HS-27A (cell line): ENCODE measurements at regions not wholly inside any gene's neighbourhood (a gene's known extent, or its start where the extent isn't known, plus 50 kb on each side); places are given as distances from the start of the nearest gene placed in this dataset.
"Not testable (repeated sequence)": the region's sequence is repeated elsewhere in the genome, so short reads cannot be mapped to it uniquely, and the experiment has no call there.

Experiments used
- DNase-seq: peaks from one replicate; pipeline ENCODE4 v3.0.0-alpha.2; 2012; ENCODE audit warnings: low read depth, missing footprints

DNA sequence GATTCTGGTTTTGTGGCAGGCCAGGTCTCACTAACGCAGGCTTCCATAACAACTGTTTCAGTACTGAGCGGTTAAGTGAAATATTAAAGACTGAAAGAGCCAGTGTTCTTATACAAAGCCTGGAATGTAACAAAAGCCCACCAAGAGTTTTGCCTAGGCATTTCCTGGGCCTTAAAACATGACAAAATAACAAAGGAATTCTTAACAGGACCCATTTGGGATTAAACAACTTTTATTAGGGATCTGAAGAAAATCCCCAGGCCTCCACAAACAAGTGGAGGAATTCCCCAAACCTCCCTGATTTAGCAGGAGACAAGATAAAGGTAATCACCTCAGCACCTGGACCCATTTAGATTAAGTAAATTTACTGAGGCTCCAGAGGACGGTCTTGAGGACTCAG lies 799.7 kb upstream of the SPRY2 start:
- DNase-seq: no peak

DNA sequence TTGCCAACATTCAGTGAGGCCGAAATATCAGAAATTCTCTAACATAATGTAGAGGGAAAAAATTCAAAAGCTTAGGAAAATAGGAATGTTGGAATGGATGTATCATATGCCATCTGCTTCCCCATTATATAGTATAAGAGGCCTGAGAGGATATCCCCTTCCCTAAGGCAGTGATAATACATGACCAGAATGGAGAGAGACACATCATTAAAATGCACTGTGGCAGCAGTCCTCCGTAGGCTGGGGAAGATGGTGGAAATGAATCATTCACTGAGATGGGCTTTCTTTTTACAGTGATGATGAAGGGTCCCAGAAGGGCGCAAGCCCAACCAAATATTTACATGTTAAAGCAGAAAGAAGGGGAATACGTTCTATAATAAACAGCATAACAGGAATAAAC lies 799.1 kb upstream of the SPRY2 start:
- DNase-seq: no peak

DNA sequence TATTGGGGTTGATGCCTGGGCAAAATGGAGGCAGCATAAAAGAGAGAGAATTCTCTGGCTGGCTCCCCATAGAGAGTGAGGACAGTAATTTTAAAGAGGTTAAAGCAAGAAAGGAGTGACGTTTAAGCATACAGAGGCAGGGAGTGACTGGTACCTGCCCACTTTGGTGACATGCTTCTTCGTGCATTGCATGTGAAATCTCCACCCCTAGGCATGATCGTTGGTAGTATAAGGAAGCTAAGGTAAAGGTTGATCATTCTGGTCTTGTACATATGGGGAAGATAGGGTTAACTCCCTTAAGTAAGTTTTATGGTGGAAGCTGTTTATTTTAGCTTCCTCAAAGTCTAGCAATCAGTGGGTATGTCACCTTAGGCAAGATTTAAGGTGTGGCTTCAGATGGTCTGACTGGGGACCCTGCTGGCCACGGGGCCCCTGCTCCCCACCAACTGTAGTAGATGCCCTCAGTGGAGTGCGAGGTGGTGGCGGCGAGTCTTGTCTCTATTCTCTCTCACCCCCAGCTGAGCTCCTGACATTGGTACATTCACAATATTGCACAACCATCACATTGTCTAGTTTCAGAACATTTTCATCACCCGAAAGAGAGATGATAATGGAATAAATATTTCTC lies 797.5 kb upstream of the SPRY2 start:
- DNase-seq: no peak

DNA sequence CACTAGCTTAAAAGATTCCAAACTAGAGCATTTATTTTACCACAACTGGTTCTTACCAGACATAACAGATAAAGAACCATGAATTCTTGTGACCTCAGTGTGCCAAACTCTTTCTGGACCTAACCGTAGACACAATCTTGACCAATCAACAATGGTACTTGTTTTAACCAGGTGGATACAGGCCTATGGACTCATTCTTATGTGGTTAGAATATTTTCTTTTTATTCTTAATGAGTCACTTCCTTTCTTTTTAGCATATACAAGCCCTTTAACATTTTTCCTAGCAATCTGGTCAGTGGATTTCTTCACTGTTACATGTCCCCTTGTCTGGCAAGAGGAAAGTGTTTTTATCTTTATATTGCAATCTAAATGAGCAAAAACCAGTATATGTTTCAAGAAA lies 792.1 kb upstream of the SPRY2 start:
- no peak for DNase-seq

DNA sequence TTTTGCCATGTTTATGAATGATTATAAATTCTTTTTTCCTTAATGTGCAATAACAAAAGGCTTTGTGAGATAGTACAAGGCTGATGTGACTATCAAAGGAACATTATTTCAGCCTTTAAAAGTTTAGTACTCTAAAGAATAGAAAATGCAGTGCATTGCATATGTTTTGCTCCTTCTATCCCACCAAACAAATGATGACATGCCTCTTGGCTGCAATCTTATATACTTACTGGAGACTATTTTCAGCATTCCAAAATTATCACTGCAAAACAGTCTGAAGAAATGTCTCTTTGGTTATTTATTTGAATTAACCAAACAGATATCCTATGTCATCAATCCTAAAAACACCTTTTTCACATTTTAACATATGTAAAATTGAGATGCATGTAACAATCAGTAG lies 776.5 kb upstream of the SPRY2 start:
- DNase-seq: no peak

DNA sequence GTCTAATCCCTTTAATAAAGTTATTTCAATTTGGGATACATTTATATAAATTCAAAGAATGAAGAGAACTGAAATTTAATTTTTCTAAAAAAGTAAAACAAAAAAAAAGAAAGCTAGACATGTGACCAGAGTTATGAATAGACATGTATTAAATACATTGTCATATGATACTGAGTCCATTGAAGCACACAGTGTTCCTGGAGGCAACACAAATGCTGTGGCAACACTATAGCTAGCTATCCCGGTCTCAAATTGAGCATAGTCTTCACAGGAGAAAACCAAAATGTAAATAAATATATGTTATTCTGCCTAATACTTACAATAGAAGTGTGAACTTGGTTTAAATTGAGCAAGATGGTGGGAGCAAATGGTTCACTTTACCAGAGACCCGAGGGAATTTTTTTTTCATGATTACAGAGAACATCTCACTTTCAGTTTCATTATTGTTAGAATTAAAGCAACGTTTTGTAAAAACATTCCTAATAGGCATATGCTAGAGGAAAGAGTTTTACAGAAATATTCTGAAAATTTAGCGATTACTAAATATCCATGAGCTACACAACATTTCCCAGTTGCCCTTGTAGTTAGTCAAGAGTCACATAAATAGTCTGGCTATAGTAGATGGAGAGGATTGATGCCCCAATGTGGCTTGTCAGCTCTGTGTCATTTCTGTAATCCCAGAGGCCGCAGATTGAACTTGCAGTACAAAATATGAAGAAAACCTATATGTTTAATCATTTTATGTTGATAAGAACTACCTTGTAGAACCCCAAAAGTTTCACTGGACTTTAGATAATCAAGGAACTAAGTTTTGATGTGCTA lies 775.7 kb upstream of the SPRY2 start:
- no peak for DNase-seq

DNA sequence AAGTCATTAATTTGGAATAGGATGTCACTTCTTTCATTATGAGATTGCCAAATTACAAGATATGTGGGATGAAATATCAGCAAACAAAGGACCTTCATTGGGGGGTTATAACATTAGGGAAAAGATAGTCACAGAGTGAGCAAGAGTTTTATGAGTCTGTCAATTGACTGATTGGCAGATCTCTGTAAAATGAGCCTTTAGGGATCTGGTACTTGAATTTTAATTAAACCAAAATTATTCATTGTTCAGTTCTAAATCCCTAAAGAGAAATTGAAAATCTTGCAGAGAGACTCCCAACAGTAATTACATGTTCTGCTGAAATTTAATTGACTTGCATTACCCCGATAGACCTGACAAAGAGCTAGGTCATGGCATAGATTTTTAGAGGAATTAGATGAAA lies 768.1 kb upstream of the SPRY2 start:
- DNase-seq: no peak

DNA sequence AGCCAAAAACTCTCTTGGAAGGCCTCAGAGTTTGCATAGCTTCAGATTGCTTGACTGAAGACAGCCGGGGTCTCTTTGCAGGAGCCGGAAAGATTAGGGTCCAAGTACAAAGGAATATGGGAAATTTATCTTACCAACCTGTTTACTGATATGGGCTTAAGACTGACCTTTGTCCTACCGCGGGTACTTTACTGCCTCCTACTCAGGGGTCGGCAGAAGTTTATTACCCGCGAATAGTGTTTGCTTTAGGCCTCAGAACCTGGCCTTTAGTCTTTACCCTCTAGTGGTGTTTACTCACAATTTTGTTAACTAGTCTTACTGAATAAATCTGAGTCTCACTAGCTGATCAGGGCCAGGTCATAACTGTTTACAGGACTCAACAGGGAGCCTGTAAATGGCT lies 765.4 kb upstream of the SPRY2 start:
- DNase-seq: no peak

DNA sequence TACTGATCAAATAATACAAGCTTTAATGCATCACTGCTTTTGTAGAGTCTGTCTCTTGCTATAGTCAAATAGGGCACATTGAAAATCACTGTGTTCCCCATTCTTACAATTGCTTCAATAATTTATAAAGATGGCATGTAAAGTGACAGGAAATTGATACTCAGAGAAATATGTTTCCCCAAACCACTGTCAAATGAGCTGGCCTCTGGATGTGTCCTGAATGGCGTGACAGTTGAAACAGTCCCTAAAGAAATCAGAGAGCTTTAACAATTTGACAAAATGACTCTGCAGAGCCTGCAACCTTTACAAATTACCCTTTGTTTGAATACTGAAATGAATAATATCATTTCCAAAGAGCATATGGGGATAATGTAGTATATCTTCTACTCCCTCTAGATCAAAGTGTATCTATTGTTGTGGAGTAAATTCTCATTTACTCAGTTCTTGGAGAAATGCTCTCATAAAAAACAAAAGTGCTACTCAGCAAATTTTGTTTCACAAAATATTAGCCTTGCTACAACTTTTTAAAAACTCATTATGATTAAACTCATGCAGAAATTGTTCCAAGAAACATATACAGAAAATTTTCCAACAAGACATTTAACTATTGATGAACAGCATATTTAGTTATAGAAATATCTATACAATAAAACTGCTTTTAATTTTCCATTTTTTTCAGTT lies 763.2 kb upstream of the SPRY2 start:
- no peak for DNase-seq

DNA sequence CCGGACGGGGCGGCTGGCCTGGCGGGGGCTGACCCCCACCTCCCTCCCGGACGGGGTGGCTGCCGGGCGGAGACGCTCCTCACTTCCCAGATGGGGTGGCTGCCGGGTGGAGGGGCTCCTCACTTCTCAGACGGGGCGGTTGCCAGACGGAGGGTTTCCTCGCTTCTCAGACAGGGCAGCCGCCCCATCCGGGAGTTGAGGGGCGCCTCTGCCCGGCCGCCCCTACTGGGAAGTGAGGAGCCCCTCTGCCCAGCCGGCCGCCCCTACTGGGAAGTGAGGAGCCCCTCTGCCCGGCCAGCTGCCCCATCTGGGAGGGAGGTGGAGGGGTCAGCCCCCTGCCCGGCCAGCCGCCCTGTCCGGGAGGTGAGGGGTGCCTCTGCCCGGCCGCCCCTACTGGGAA lies 761.1 kb upstream of the SPRY2 start:
- not testable (repeated sequence) for DNase-seq

DNA sequence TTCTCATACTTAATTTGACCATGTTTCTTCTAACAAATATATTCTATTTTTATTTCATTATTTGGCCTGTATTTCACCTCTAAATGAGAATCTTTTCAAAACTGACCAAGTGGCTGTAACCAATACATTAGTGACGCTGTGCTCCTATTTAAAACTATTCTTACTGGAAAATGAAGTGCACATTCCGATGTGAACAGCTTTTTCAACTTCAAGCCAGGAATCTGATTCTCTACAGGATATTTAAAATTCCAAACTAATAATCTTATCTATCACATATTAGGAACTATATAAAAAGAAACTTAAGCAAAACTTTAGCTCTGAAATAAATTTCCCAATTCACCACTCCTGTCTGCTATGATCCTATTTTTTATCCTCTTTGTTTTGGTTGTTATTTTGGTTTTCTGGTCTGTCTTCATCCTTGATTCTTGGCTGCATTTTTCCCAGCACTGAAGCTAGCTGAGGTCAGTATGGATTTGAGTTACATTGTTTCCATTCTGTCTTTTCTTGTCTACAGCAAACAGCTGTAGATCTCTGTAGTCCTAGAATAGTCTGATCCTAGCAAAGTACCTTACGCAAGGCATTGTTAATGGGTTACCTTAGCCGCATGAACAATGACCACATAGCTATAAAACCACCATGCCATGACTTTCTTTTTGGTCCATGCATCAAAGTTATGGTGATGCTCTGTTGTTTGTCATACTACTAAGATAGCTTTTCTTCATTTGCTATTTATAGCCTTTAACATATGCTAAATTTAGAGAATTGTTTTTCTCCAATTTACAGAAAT lies 748.6 kb upstream of the SPRY2 start:
- no peak for DNase-seq

DNA sequence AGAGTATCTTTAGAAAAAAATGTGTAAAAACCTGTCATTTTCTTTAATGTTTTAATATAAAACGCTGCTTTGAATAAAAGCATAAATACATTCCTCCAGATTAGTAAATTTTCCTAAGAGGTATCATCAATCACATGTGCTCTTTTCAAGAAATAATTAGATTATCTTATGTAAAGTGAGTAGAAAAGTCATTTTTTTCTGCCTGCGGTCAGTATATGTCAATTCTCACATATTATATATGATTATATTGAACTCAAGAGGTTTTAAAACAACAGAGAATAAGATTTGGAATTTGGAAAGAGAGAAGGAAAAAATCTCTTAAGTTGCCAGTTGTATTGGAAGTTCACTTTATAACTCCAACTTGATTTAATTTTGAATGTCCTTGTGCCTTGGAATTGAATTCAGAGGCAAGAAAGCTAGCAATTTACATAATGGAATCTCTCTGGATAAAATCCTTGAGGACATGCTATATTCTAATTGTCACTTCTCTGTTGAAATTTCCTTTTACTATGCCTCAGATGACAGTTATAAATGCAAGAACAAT lies 740.1 kb upstream of the SPRY2 start:
- DNase-seq: no peak

DNA sequence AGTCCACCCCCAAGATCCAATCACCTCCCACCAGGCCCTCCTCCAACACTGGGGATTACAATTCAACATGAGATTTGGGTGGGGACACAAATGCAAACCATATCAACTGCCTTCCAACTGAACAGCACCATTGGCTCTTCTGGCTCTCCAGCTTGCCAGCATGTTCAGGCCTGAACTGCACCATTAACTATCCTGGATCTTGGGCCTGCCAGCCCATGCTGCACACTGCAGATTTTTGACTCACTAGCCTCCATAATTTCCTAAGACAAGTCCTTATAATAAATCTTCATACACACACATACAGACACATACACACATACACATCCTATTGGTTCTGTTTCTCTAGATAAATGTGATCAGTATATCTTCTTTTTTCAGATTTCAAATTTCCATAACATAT lies 737.1 kb upstream of the SPRY2 start:
- DNase-seq: no peak

DNA sequence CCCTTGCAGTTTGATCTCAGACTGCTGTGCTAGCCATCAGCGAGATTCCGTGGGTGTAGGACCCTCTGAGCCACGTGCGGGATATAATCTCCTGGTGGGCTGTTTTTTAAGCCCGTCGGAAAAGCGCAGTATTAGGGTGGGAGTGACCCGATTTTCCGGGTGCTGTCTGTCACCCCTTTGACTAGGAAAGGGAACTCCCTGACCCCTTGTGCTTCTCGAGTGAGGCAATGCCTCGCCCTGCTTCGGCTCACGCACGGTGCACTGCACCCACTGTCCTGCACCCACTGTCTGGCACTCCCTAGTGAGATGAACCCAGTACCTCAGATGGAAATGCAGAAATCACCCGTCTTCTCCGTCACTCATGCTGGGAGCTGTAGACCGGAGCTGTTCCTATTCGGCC lies 728.9 kb upstream of the SPRY2 start:
- not testable (repeated sequence) for DNase-seq

DNA sequence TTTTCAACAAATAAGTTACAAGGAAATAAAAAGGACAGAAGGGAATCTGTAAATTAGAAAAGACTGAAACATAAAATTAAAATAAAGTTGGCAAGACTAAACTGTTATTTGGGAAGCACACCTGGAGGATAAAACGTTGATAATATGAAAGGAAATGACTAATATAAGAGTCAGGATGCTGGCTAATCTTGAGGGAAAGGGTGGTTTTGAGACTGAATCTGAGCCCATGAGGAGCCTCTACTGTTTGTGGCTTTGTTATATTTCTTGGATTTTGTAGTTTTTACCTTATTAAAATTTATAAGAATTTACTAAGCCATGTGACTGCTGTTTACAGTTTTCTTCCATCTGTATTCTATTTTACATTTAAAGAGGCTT lies 718.0 kb upstream of the SPRY2 start:
- DNase-seq: no peak

DNA sequence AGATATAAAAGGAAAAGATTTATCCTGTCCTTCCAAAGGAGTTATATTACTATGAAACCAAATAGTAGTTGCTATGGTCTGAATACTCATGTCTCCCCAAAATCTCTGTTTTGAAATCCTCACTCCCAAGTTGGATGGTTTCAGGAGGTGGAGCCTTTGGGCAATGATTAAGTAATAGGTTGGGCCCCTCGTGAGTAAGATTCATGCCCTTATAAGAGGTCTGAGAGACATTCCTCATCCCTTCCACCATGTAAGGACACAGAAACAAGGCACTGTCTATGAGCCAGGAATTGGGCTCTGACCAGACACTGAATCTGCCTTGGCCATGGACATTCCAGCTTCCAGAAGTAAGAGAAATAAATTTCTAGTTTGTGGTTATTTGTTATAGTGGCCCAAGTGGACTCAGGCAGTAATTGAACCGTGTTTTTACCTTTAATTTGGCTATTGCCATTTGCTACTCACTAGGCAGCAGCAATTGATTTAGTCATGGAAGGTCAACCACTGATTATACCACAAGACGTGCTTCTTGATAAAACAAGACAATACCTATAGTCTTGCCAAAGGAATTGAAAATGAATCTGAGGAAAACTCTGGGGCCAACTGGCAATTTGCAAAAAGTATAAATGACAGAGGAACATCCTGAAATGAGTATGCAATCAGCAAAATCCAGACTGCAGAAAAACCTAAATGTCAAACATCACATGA lies 717.4 kb upstream of the SPRY2 start:
- no peak for DNase-seq

DNA sequence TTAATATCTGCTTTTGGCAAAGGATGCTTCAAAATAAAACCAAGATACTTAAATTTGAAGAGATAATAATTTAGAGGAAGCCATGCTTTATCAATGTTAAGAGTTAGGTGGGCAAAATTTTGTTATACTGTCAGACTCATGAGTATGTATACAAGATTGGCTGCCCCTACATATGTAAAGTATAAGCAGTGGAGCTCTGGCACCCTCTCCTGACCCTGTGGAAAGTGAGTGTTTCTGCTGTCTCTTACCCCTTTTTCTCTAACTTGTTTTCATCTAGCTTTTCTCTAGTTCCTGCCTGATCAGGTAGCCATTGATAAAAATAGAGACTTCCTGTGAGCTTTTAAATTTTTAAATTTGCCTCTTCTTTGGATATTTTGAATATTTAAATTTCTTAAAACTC lies 710.9 kb upstream of the SPRY2 start:
- DNase-seq: no peak

DNA sequence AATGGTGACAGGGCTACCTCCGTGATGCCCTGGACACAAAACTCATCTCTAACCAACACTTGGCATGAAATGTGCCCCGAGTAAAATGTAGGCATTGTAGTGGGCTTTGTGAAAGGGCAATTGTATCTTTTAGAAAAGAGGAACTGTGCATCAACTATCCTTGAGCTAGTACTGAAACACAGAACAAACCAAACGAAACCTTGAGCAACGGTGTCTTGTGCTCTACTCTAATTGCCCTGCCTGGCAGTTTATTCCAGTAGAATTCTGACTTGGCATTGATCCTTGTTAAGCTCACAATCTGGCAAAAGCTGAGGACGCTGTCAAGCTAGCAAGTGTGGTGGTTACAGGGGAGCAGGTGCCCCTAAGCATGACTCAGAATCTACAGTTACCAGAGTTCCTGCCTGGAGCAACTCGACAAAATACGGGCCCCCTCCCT lies 707.1 kb upstream of the SPRY2 start:
- DNase-seq: no peak

DNA sequence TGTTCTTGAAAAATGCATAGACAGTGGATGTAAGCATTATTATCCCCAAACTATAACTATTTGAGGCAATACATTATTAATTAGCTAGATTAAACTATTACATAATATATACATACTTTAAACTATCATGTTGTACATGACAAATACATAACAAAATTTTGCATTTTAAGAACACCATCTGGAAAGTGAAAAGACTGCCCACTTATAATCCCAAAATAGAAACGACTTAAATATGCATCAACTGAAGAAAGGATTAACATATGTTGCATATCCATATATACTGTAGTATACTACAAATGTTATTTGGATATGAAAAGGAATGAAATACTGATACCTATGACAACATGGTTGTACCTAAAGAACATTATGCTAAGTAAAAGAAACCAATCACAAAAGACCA lies 700.8 kb upstream of the SPRY2 start:
- no peak for DNase-seq

DNA sequence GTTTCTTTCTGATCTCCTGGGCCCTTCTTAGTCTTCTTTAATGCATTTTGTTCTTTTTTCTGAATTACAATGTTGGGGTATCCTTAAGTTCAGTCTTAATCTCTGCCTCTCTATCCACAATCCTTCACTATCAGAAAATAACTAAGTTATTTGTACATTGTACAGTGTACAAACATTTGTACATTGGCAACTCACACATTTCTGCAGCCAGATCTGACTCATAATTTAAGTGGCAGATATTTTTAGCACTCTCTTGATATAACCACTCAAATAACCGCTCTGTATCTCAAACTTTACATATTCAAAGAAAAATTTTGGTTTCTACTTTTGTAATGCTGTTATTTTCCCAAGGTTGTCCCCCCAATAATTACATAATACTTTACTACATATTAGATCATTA lies 691.1 kb upstream of the SPRY2 start:
- DNase-seq: no peak

DNA sequence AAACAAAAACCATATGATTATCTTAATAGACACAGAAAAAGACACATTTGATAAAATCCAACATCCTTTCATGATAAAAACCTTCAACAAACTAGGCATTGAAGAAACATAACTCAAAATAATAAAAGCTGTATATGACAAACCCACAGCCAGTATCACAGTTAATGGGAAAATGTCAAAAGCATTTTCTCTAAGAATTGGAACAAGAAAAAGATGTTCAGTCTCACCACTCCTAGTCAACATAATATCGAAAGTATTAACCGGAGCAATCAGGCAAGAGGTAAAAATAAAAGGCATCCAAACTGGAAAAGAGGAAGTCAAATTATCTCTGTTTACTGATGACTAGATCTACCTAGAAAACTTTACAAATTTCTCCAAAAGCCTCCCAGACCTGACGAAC lies 684.2 kb upstream of the SPRY2 start:
- DNase-seq: no peak
